ENCODE measurements at regions not wholly inside any gene's neighbourhood (a gene's known extent, or its start where the extent isn't known, plus 50 kb on each side); places are given as distances from the start of the nearest gene placed in this dataset.

DNA sequence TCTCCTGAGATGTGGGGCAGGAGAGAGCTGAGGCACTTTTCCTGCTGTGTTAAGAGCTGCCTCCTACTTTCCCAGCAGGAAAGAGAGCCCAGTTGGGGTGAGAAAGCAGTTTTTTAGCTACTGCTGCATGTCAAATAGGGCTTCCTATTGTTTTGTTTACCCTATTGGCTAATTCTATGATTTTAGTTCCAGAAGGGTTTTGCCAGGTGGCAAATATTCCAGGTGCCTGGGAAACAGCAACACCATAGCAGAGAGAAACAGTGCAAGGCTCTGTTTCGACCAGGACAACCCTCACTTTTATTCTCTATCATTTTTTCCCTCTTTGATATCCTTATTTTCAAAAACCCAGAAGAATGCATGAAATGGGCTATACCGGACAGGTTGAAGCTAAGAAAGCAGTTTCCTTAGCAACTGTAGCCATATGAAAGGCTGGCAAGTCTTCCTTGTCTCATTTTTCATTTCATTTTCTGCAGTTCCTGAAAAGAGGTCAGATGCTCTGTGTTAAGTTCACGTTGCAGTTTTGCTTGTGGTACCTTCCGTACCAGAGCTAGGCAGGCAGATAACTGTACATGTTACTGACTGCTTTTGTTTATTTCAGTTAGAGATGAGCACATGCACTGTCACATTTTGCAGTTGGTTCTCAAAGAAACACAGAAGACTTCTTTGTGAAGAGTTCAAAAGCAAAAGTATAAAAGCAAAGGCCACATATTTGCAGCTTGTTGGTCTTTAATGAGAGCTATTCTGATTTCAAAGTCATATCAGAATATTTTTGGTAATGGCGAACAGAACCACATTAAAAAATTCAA lies 84.8 kb downstream of the AQP4 start:
- H3K4me1 ChIP-seq, result peaks cover 0 to 6% (median 0%) of the 10 kb centered on the region in 4 donors
- no peak overlapping the region for H3K27ac ChIP-seq
- H3K27me3 ChIP-seq, result no peaks in the 10 kb centered on the region
- WGBS, 2 donors, result 47 to 54% methylated on average over 5 of the region's 5 CpGs
- DNase-seq (no peak), ATAC-seq (ENCODE audit: low FRiP score in 2 of 2) (no peak)
- no peaks in the 10 kb centered on the region for H3K9me3 ChIP-seq
- H3K36me3 ChIP-seq, result no peaks in the 10 kb centered on the region
- TF ChIP-seq POLR2A (IDR thresholded peaks at IDR 0.05), result no peak
- TF ChIP-seq, protein P1, sequence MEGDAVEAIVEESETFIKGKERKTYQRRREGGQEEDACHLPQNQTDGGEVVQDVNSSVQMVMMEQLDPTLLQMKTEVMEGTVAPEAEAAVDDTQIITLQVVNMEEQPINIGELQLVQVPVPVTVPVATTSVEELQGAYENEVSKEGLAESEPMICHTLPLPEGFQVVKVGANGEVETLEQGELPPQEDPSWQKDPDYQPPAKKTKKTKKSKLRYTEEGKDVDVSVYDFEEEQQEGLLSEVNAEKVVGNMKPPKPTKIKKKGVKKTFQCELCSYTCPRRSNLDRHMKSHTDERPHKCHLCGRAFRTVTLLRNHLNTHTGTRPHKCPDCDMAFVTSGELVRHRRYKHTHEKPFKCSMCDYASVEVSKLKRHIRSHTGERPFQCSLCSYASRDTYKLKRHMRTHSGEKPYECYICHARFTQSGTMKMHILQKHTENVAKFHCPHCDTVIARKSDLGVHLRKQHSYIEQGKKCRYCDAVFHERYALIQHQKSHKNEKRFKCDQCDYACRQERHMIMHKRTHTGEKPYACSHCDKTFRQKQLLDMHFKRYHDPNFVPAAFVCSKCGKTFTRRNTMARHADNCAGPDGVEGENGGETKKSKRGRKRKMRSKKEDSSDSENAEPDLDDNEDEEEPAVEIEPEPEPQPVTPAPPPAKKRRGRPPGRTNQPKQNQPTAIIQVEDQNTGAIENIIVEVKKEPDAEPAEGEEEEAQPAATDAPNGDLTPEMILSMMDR (IDR thresholded peaks at IDR 0.05), result no peak
- TF ChIP-seq POLR2AphosphoS5 (IDR thresholded peaks at IDR 0.05), result no peak
- TF ChIP-seq EP300 (IDR thresholded peaks at IDR 0.05), result no peak
- no peak overlapping the region for H3K4me3 ChIP-seq

GRCh38 chr18:26778054-26778393 lies 87.5 kb downstream of the AQP4 start:
- no peak overlapping the region for H3K27ac ChIP-seq
- ATAC-seq (ENCODE audit: low FRiP score in 2 of 2) (no peak), DNase-seq (no peak)
- TF ChIP-seq POLR2A (IDR thresholded peaks at IDR 0.05) (no peak), POLR2AphosphoS5 (IDR thresholded peaks at IDR 0.05) (no peak), EP300 (IDR thresholded peaks at IDR 0.05) (no peak)
- TF ChIP-seq, protein P1 (IDR thresholded peaks at IDR 0.05), result no peak
- H3K9me3 ChIP-seq, result no peaks in the 10 kb centered on the region
- no peaks in the 10 kb centered on the region for H3K27me3 ChIP-seq
- H3K4me1 ChIP-seq, result peaks cover 0 to 6% (median 0%) of the 10 kb centered on the region in 4 donors
- no peak overlapping the region for H3K4me3 ChIP-seq
- H3K36me3 ChIP-seq, result no peaks in the 10 kb centered on the region

- H3K4me3 ChIP-seq, result no peak overlapping the region
- TF ChIP-seq EP300 (IDR thresholded peaks at IDR 0.05) (no peak), POLR2A (IDR thresholded peaks at IDR 0.05) (no peak), POLR2AphosphoS5 (IDR thresholded peaks at IDR 0.05) (no peak)
- TF ChIP-seq, protein P1 (IDR thresholded peaks at IDR 0.05), result no peak
- no peaks in the 10 kb centered on the region for H3K36me3 ChIP-seq
- WGBS, 2 donors, result 50 to 61% methylated on average over 7 of the region's 7 CpGs
- DNase-seq (no peak), ATAC-seq (ENCODE audit: low FRiP score in 2 of 2) (no peak)
- no peak overlapping the region for H3K27ac ChIP-seq
- no peaks in the 10 kb centered on the region for H3K27me3 ChIP-seq
- H3K4me1 ChIP-seq, result peaks cover 0 to 6% (median 0%) of the 10 kb centered on the region in 4 donors
- no peaks in the 10 kb centered on the region for H3K9me3 ChIP-seq
Observed at GRCh38 chr18:26777351-26778053, 88.0 kb downstream of the AQP4 start.

DNA sequence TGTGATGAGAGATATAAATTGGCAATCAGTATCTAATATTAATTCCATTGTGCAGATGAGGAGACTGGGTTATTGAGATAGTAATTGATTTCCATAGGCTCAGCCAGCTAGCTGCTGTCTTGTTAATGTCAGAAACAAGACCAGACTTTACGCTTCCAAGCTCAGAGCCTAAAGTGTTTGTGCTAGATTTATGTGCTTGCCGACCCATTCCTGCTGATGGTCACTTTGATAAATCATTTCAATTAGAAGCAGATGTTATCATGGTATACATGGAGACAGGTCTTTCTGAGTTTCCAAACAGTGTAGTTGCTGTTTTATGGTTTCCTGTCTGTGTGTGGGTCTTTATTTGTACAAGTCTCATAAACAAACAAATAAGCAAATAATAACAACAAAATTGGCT lies 92.8 kb downstream of the AQP4 start:
- DNase-seq, result no peak
- Histone ChIP-seq H3K9me3 (no peaks in the 10 kb centered on the region), H3K4me3 (no peak overlapping the region), H3K27ac (no peak overlapping the region), H3K27me3 (no peaks in the 10 kb centered on the region), H3K36me3 (no peaks in the 10 kb centered on the region), H3K4me1 (peaks cover 0 to 6% (median 0%) of the 10 kb centered on the region in 4 donors)
- no peak for TF ChIP-seq POLR2AphosphoS5 (IDR thresholded peaks at IDR 0.05)
- no peak for TF ChIP-seq POLR2A (IDR thresholded peaks at IDR 0.05)
- TF ChIP-seq, protein P1 (IDR thresholded peaks at IDR 0.05), result no peak
- TF ChIP-seq EP300 (IDR thresholded peaks at IDR 0.05), result no peak
- no peak for ATAC-seq (ENCODE audit: low FRiP score in 2 of 2)
- WGBS, 2 donors, result 59 to 63% methylated on average over 2 of the region's 2 CpGs
